GM18868 (cell line): ENCODE measurements at regions not wholly inside any gene's neighbourhood (a gene's known extent, or its start where the extent isn't known, plus 50 kb on each side); places are given as distances from the start of the nearest gene placed in this dataset.

ENCODE experiments used
- ATAC-seq: cut with Tn5 transposase; IDR thresholded peaks from one replicate; pipeline ENCODE4 v1.9.1; 2021; ENCODE audit warnings: mild to moderate bottlenecking, moderate library complexity; ENCODE audit not compliant: unreplicated experiment

GRCh38 chr10:128543151-128543550 is 416.9 kb upstream of the MKI67 start:
- ATAC-seq, result no peak

- no peak for ATAC-seq
Observed at GRCh38 chr10:128545216-128545615, 419.0 kb upstream of the MKI67 start.

GRCh38 chr10:128546651-128547165 is 420.5 kb upstream of the MKI67 start:
- no peak for ATAC-seq

- no peak for ATAC-seq
Observed at GRCh38 chr10:128549101-128549608, 422.9 kb upstream of the MKI67 start.

- no peak for ATAC-seq
Observed at GRCh38 chr10:128550045-128550444, 423.8 kb upstream of the MKI67 start.

- no peak for ATAC-seq
Observed at GRCh38 chr10:128551475-128551874, 425.3 kb upstream of the MKI67 start.

GRCh38 chr10:128553755-128554154 is 427.5 kb upstream of the MKI67 start:
- ATAC-seq, result no peak

GRCh38 chr10:128556182-128557110 is 430.2 kb upstream of the MKI67 start:
- no peak for ATAC-seq

- no peak for ATAC-seq
Observed at GRCh38 chr10:128557149-128557710, 431.0 kb upstream of the MKI67 start.

- no peak for ATAC-seq
Observed at GRCh38 chr10:128560406-128560805, 434.2 kb upstream of the MKI67 start.

- no peak for ATAC-seq
Observed at GRCh38 chr10:128560993-128561392, 434.8 kb upstream of the MKI67 start.

- ATAC-seq, result no peak
Observed at GRCh38 chr10:128563387-128563786, 437.2 kb upstream of the MKI67 start.

GRCh38 chr10:128563904-128564303 is 437.7 kb upstream of the MKI67 start:
- no peak for ATAC-seq

GRCh38 chr10:128566361-128566968 is 440.2 kb upstream of the MKI67 start:
- ATAC-seq, result no peak

- ATAC-seq, result no peak
Observed at GRCh38 chr10:128567551-128567950, 441.3 kb upstream of the MKI67 start.

- ATAC-seq, result no peak
Observed at GRCh38 chr10:128568041-128568440, 441.8 kb upstream of the MKI67 start.

- no peak for ATAC-seq
Observed at GRCh38 chr10:128568491-128568890, 442.3 kb upstream of the MKI67 start.

GRCh38 chr10:128568990-128569945 is 443.0 kb upstream of the MKI67 start:
- ATAC-seq, result no peak

GRCh38 chr10:128570319-128570995 is 444.2 kb upstream of the MKI67 start:
- no peak for ATAC-seq

- no peak for ATAC-seq
Observed at GRCh38 chr10:128571071-128571470, 444.8 kb upstream of the MKI67 start.
